BE2C (cell line): ENCODE measurements at regions not wholly inside any gene's neighbourhood (a gene's known extent, or its start where the extent isn't known, plus 50 kb on each side); places are given as distances from the start of the nearest gene placed in this dataset.
A peak's percentile ranks its signal among the peaks of the same experiment; 100 is the strongest.

Source experiments
- DNase-seq: peaks from one replicate; pipeline ENCODE4 v3.0.0-alpha.2; 2020
- H3K27me3 ChIP-seq: fragments of 250-450 bp; sonication (Bioruptor Pico); 2 replicates; pipeline ENCODE4 v1.5.1; 2020; ENCODE audit warnings: mild to moderate bottlenecking
- H3K36me3 ChIP-seq: fragments of 250-450 bp; sonication (Bioruptor Pico); 2 replicates; pipeline ENCODE4 v1.5.1; 2020; ENCODE audit warnings: mild to moderate bottlenecking
- H3K4me1 ChIP-seq: fragments of 250-450 bp; sonication (Bioruptor Pico); 2 replicates; pipeline ENCODE4 v1.5.1; 2020
- H3K4me3 ChIP-seq: 2 replicates; pipeline ENCODE4 v1.5.1; 2011; ENCODE audit warnings: low read depth, low read length
- H3K9me3 ChIP-seq: fragments of 250-450 bp; sonication (Bioruptor Pico); 2 replicates; pipeline ENCODE4 v1.5.1; 2020
- TF ChIP-seq, protein P1 (sequence below): IDR thresholded peaks from 2 replicates; pipeline ENCODE4 v1.5.1; 2012; ENCODE audit warnings: mild to moderate bottlenecking, low read depth, low read length

DNA sequence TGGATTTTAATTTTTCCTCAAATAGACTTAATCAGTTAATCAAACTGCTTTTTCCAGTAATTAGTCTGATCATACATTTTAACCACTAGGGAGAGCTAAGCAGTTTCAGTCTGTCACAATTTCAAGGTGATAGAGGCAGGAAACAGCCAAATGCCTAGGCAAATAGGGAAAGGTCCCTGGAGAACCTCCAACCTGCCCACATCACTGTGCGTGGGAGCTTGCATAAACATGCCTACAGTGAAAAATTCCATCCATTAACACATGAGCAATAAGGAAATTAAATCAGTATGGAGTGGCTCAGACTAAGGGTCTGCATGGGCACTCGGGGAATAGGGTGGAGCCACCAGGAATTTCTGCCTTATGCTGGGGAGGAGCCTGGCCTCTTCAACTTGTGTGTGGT lies 74.6 kb downstream of the AASDHPPT start:
- DNase-seq = no peak
- no peaks in the 10 kb centered on the region for H3K36me3 ChIP-seq
- peaks cover 11% of the 10 kb centered on the region; the same call in 1 of the 2 replicates for H3K27me3 ChIP-seq
- no peak overlapping the region for H3K4me3 ChIP-seq
- TF ChIP-seq, protein P1, sequence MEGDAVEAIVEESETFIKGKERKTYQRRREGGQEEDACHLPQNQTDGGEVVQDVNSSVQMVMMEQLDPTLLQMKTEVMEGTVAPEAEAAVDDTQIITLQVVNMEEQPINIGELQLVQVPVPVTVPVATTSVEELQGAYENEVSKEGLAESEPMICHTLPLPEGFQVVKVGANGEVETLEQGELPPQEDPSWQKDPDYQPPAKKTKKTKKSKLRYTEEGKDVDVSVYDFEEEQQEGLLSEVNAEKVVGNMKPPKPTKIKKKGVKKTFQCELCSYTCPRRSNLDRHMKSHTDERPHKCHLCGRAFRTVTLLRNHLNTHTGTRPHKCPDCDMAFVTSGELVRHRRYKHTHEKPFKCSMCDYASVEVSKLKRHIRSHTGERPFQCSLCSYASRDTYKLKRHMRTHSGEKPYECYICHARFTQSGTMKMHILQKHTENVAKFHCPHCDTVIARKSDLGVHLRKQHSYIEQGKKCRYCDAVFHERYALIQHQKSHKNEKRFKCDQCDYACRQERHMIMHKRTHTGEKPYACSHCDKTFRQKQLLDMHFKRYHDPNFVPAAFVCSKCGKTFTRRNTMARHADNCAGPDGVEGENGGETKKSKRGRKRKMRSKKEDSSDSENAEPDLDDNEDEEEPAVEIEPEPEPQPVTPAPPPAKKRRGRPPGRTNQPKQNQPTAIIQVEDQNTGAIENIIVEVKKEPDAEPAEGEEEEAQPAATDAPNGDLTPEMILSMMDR = no peak
- no peaks in the 10 kb centered on the region for H3K4me1 ChIP-seq
- H3K9me3 ChIP-seq = no peaks in the 10 kb centered on the region

DNA sequence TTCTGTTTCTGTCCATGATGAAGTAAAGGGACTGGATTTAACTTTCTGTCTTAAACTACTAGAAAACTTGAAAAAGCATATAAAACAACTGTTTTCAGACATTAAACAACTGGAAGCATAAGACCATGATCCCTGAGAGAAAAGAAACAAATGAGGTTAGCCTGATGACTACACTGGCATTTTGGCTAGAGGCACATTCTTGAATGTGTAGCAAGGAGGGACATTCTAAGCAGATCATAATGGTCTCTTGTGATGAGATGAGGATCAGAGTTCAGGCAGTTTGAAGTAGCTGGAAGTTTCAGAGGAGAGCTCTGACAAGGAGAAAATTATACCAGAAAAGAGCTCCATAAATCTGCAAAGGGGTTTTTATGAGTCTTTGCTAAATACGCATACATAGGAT lies 75.4 kb downstream of the AASDHPPT start:
- TF ChIP-seq, protein P1 = no peak
- H3K4me3 ChIP-seq = no peak overlapping the region
- H3K36me3 ChIP-seq = no peaks in the 10 kb centered on the region
- no peaks in the 10 kb centered on the region for H3K4me1 ChIP-seq
- DNase-seq = no peak
- no peaks in the 10 kb centered on the region for H3K9me3 ChIP-seq
- peaks cover 11% of the 10 kb centered on the region; the same call in 1 of the 2 replicates for H3K27me3 ChIP-seq

GRCh38 chr11:106156290-106156937 lies 79.0 kb downstream of the AASDHPPT start:
- H3K4me3 ChIP-seq = no peak overlapping the region
- no peaks in the 10 kb centered on the region for H3K36me3 ChIP-seq
- DNase-seq = no peak
- H3K27me3 ChIP-seq = 0 out of 2 replicates have a peak, but pooled peaks cover 2% of the 10 kb centered on the region
- TF ChIP-seq, protein P1 = peak; percentile 60
- no peaks in the 10 kb centered on the region for H3K9me3 ChIP-seq
- H3K4me1 ChIP-seq = no peaks in the 10 kb centered on the region

DNA sequence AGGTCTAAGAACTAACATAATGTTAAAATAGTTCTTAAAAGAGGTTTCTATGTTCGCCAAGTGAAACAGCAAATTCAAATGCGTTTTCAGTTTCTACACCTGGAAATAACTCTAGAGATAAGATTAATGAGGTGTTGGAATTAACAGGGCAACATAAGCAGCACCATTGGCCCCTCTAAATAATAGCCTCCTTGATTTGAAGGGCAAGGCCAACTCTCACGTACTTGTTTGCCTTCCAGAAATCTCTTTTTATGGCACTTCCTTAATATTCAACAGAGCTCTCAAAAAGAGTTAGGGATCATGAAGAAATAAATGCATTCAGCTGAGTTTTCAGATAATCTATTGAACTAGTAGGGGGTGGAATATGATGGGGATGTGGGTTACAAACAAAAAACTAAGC lies 80.9 kb downstream of the AASDHPPT start:
- DNase-seq = no peak
- no peaks in the 10 kb centered on the region for H3K4me1 ChIP-seq
- H3K9me3 ChIP-seq = no peaks in the 10 kb centered on the region
- H3K36me3 ChIP-seq = no peaks in the 10 kb centered on the region
- TF ChIP-seq, protein P1 = no peak
- no peak overlapping the region for H3K4me3 ChIP-seq
- no peaks in the 10 kb centered on the region for H3K27me3 ChIP-seq

- DNase-seq = no peak
- Histone ChIP-seq H3K27me3 (no peaks in the 10 kb centered on the region), H3K9me3 (no peaks in the 10 kb centered on the region), H3K4me1 (no peaks in the 10 kb centered on the region), H3K4me3 (no peak overlapping the region), H3K36me3 (no peaks in the 10 kb centered on the region)
- TF ChIP-seq, protein P1 = no peak
Measured at GRCh38 chr11:106159836-106160235, 82.4 kb downstream of the AASDHPPT start.

DNA sequence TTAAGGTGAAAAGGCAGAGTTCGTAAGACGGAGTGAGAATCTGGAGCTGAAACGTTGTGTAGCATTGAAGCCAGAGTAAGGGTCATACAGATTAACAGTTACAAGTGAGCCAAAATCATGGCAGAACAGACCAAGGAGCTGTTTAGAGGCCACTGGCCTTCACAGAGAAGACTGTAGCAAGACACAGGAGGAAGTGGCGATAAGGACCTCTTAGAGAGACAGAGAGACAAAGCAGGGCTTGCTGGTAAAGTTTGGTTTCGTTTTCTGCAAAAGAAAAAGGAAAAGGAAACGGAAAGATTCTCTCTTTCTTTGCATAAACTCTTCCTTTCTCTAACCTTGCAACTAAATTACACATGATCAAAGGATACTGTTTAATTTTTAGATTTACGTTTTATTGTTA lies 83.0 kb downstream of the AASDHPPT start:
- Histone ChIP-seq H3K36me3 (no peaks in the 10 kb centered on the region), H3K27me3 (no peaks in the 10 kb centered on the region), H3K9me3 (no peaks in the 10 kb centered on the region), H3K4me1 (no peaks in the 10 kb centered on the region), H3K4me3 (peak overlapping the region; percentile 29)
- TF ChIP-seq, protein P1 = no peak
- DNase-seq = no peak
